ENCODE measurements at regions not wholly inside any gene's neighbourhood (a gene's known extent, or its start where the extent isn't known, plus 50 kb on each side); places are given as distances from the start of the nearest gene placed in this dataset.
"Not testable (repeated sequence)": the region's sequence is repeated elsewhere in the genome, so short reads cannot be mapped to it uniquely, and the experiment has no call there.

DNA sequence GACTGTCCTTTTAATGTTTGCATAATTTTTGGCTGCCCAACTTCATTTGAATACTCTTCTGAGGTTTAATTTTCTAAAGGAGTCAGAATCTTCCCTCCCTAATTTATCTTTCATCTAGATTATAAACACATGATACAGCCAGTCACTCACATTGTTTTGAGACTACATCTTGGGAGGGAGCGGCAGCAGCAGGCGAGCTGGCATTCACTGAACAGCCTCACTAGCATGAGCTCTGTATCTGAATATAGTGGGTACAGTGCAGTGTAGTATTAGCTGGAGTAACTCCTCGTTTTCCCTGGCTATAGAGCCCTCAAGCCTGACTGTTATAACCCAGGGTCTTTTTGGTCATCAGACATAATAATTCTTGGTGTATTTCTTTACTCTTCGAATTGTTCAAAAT is 969.2 kb upstream of the COX7C start:
- Mint-ChIP-seq H3K27me3 (ENCODE audit: low read depth, poor library complexity) (no peaks in the 10 kb centered on the region), H3K36me3 (ENCODE audit: low read depth) (no peaks in the 10 kb centered on the region), H3K27ac (no peak overlapping the region)

GRCh38 chr5:85651731-85652130 is 966.0 kb upstream of the COX7C start:
- Mint-ChIP-seq H3K9me3 (peaks cover 26% of the 10 kb centered on the region), H3K27ac (no peak overlapping the region), H3K4me3 (no peak overlapping the region), H3K36me3 (ENCODE audit: low read depth) (no peaks in the 10 kb centered on the region), H3K4me1 (peaks cover 7% of the 10 kb centered on the region), H3K27me3 (ENCODE audit: low read depth, poor library complexity) (no peaks in the 10 kb centered on the region)
- no peak for DNase-seq
- no peak for TF ChIP-seq CTCF (IDR thresholded peaks at IDR 0.05)

More for the DNA sequence above, 969.2 kb upstream of the COX7C start:
- no peaks in the 10 kb centered on the region for H3K9me3 Mint-ChIP-seq
- TF ChIP-seq CTCF (IDR thresholded peaks at IDR 0.05) = no peak
- no peak for DNase-seq
- H3K4me3 Mint-ChIP-seq = no peak overlapping the region
- peaks cover 7% of the 10 kb centered on the region for H3K4me1 Mint-ChIP-seq

GRCh38 chr5:85654144-85654543 is 963.6 kb upstream of the COX7C start:
- H3K27ac Mint-ChIP-seq; H3K27me3 Mint-ChIP-seq (ENCODE audit: low read depth, poor library complexity); H3K4me3 Mint-ChIP-seq; H3K4me1 Mint-ChIP-seq; DNase-seq; H3K36me3 Mint-ChIP-seq (ENCODE audit: low read depth): not testable (repeated sequence)
- H3K9me3 Mint-ChIP-seq = peaks cover 30% of the 10 kb centered on the region

- H3K4me1 Mint-ChIP-seq = no peaks in the 10 kb centered on the region
- H3K4me3 Mint-ChIP-seq = no peak overlapping the region
- peaks cover 30% of the 10 kb centered on the region for H3K9me3 Mint-ChIP-seq
- H3K27me3 Mint-ChIP-seq (ENCODE audit: low read depth, poor library complexity) = no peaks in the 10 kb centered on the region
- TF ChIP-seq CTCF (IDR thresholded peaks at IDR 0.05) = no peak
- no peak overlapping the region for H3K27ac Mint-ChIP-seq
- H3K36me3 Mint-ChIP-seq (ENCODE audit: low read depth) = no peaks in the 10 kb centered on the region
- DNase-seq = no peak
These were observed 961.7 kb upstream of the COX7C start for GRCh38 chr5:85656050-85656449.

DNA sequence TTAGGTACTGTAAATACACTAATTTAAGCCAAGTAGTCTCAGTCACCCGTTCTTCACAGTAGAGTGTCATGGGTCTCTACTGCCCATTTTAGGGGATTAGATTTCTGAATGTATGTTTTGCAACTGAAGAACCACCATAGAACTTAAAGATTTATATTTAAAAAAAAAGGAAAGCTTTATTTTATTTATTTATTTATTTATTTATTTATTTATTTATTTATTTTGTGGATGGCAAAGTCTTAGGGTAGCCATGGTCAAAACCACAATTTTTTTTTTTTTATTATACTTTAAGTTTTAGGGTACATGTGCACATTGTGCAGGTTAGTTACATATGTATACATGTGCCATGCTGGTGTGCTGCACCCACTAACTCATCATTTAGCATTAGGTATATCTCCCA is 960.4 kb upstream of the COX7C start:
- not testable (repeated sequence) for H3K36me3 Mint-ChIP-seq (ENCODE audit: low read depth); H3K27ac Mint-ChIP-seq; H3K4me3 Mint-ChIP-seq; H3K4me1 Mint-ChIP-seq; DNase-seq; H3K27me3 Mint-ChIP-seq (ENCODE audit: low read depth, poor library complexity)
- H3K9me3 Mint-ChIP-seq = peaks cover 35% of the 10 kb centered on the region

GRCh38 chr5:85662969-85663707 is 954.6 kb upstream of the COX7C start:
- not testable (repeated sequence) for H3K4me1 Mint-ChIP-seq; H3K4me3 Mint-ChIP-seq; H3K9me3 Mint-ChIP-seq; H3K36me3 Mint-ChIP-seq (ENCODE audit: low read depth); DNase-seq; H3K27me3 Mint-ChIP-seq (ENCODE audit: low read depth, poor library complexity); H3K27ac Mint-ChIP-seq

GRCh38 chr5:85663708-85664031 is 954.1 kb upstream of the COX7C start:
- H3K27me3 Mint-ChIP-seq (ENCODE audit: low read depth, poor library complexity) = no peaks in the 10 kb centered on the region
- no peaks in the 10 kb centered on the region for H3K4me1 Mint-ChIP-seq
- no peak for TF ChIP-seq CTCF (IDR thresholded peaks at IDR 0.05)
- H3K4me3 Mint-ChIP-seq = no peak overlapping the region
- peaks cover 9% of the 10 kb centered on the region for H3K9me3 Mint-ChIP-seq
- H3K27ac Mint-ChIP-seq = no peak overlapping the region
- H3K36me3 Mint-ChIP-seq (ENCODE audit: low read depth) = no peaks in the 10 kb centered on the region
- DNase-seq = no peak
